A673 (cell line): ENCODE measurements at regions not wholly inside any gene's neighbourhood (a gene's known extent, or its start where the extent isn't known, plus 50 kb on each side); places are given as distances from the start of the nearest gene placed in this dataset.

Experiments used
- BruUV-seq: library from RNA; stranded (reverse); fragments of 400-500 nt; replicated peaks from 2 replicates; lab custom pipeline; 2021; lab: Mats Ljungman, UMichigan
- CTCF ChIA-PET: fragments of 300-600 bp; sonication (Branson Sonifier 250); formaldehyde crosslinking; loops from one replicate; lab custom pipeline; 2022; ENCODE audit warnings: antibody characterized with exemption; lab: Charles Lee
- POLR2A ChIA-PET: fragments of 300-600 bp; sonication (Branson Sonifier 250); formaldehyde crosslinking; loops from one replicate; lab custom pipeline; 2022; ENCODE audit warnings: antibody characterized with exemption; ENCODE audit not compliant: low non-redundant PET; lab: Charles Lee
- DNase-seq: peaks from one replicate; pipeline ENCODE4 v3.0.0-alpha.2; 2015; ENCODE audit warnings: low spot score
- H3K27ac ChIP-seq: fragments of 200-600 bp; sonication (generic); 2 replicates; pipeline ENCODE4 v1.5.1; 2016; ENCODE audit warnings: mixed run types, low read depth, mild to moderate bottlenecking, mixed read lengths, antibody characterized with exemption, low read length; ENCODE audit not compliant: poor library complexity, severe bottlenecking
- H3K27me3 ChIP-seq: fragments of 200-600 bp; sonication (generic); replicated peaks from 2 replicates; pipeline ENCODE4 v1.6.1; 2017; ENCODE audit warnings: mixed run types, low read depth, mild to moderate bottlenecking, mixed read lengths, antibody characterized with exemption, low read length; ENCODE audit not compliant: insufficient read depth, poor library complexity
- H3K36me3 ChIP-seq: fragments of 200-600 bp; sonication (generic); 2 replicates; pipeline ENCODE4 v1.6.1; 2016; ENCODE audit warnings: mixed run types, mild to moderate bottlenecking, mixed read lengths, antibody characterized with exemption, low read length; ENCODE audit not compliant: insufficient read depth, poor library complexity, severe bottlenecking
- H3K4me1 ChIP-seq: fragments of 200-600 bp; sonication (generic); 2 replicates; pipeline ENCODE4 v1.6.1; 2017; ENCODE audit warnings: mixed run types, mild to moderate bottlenecking, mixed read lengths, antibody characterized with exemption, low read length; ENCODE audit not compliant: insufficient read depth, poor library complexity, severe bottlenecking
- H3K4me3 ChIP-seq: fragments of 200-600 bp; sonication (generic); 2 replicates; pipeline ENCODE4 v1.5.1; 2016; ENCODE audit warnings: low read depth, mixed run types, mild to moderate bottlenecking, mixed read lengths, low read length; ENCODE audit not compliant: poor library complexity, severe bottlenecking
- H3K9me3 ChIP-seq: fragments of 200-600 bp; sonication (generic); 2 replicates; pipeline ENCODE4 v1.6.1; 2016; ENCODE audit warnings: mixed run types, low read depth, mild to moderate bottlenecking, mixed read lengths, antibody characterized with exemption, low read length; ENCODE audit not compliant: poor library complexity, severe bottlenecking
- EZH2 ChIP-seq: fragments of 200-600 bp; sonication (generic); IDR thresholded peaks from 2 replicates; pipeline ENCODE4 v1.6.1; 2017; ENCODE audit warnings: borderline replicate concordance, low read depth, mild to moderate bottlenecking, mixed read lengths, antibody characterized with exemption, low read length; ENCODE audit not compliant: poor library complexity, severe bottlenecking
- intact Hi-C: fragments of 100-400 bp; cut with micrococcal nuclease; formaldehyde crosslinking; loops from one replicate; pipeline ENCODE4 v1.10.0; 2022; ENCODE audit not compliant: unreplicated experiment
- TF ChIP-seq, protein P1 (sequence below): fragments of 300-800, 200-600 bp; sonication (generic); conservative IDR thresholded peaks from 2 replicates; pipeline ENCODE4 v1.5.1; 2017; ENCODE audit warnings: low read depth, mild to moderate bottlenecking, antibody characterized with exemption, low read length, moderate library complexity, mixed read lengths

GRCh38 chr13:97109256-97109655, 112.9 kb upstream of the MBNL2 start:
- intact Hi-C loops = no loop called here
- no TSS peak for BruUV-seq
- H3K4me3 ChIP-seq = no peak overlapping the region
- POLR2A ChIA-PET = no interaction called here
- no peak for DNase-seq
- TF ChIP-seq EZH2 = no peak
- TF ChIP-seq, protein P1, sequence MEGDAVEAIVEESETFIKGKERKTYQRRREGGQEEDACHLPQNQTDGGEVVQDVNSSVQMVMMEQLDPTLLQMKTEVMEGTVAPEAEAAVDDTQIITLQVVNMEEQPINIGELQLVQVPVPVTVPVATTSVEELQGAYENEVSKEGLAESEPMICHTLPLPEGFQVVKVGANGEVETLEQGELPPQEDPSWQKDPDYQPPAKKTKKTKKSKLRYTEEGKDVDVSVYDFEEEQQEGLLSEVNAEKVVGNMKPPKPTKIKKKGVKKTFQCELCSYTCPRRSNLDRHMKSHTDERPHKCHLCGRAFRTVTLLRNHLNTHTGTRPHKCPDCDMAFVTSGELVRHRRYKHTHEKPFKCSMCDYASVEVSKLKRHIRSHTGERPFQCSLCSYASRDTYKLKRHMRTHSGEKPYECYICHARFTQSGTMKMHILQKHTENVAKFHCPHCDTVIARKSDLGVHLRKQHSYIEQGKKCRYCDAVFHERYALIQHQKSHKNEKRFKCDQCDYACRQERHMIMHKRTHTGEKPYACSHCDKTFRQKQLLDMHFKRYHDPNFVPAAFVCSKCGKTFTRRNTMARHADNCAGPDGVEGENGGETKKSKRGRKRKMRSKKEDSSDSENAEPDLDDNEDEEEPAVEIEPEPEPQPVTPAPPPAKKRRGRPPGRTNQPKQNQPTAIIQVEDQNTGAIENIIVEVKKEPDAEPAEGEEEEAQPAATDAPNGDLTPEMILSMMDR = no peak
- CTCF ChIA-PET = interaction anchor here (0.6 to 1.5 kb wide), 7 partner anchors 16 to 317 kb away, joined by 3 to 20 read pairs (median 10); no protein-coding TSS in a partner anchor
- no peaks in the 10 kb centered on the region for H3K36me3 ChIP-seq
- no peaks in the 10 kb centered on the region for H3K9me3 ChIP-seq
- H3K27me3 ChIP-seq = no peaks in the 10 kb centered on the region
- H3K4me1 ChIP-seq = no peaks in the 10 kb centered on the region
- H3K27ac ChIP-seq = no peak overlapping the region

DNA sequence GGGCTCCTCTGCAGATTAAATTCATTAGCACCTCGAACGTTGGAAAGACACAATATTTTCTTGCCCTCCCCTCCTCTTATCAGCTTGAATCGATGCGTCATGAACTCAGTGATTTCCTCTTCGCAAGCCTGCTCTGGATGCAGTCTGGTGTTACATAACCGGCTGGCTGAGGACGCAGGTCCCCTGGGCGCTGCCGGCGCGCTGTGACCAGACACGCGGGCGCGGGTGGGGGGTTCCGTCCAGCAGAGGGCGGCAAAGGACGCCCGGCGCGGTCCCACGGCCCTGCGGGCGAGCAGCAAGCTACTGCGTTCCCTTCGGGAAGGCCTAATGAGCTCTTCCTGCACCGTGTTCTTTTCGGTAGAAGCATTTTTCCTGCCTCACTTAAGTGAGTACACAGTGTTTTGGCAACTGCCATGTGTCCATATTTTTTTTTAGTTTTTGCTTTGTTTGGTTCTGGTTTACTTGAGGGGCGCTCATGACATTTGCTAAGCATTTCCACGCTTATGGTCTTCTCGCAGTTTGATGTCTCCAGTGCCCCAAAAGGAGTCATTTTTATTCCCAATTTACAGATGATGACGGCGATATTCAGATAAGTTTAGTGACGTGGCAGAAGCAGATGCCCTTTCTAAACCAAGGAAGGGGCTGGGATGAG, 112.2 kb upstream of the MBNL2 start:
- no TSS peak for BruUV-seq
- H3K9me3 ChIP-seq = no peaks in the 10 kb centered on the region
- no peak overlapping the region for H3K4me3 ChIP-seq
- H3K27me3 ChIP-seq = no peaks in the 10 kb centered on the region
- TF ChIP-seq, protein P1 = peak; percentile 98
- TF ChIP-seq EZH2 = no peak
- CTCF ChIA-PET = interaction anchor here (0.6 to 1.5 kb wide), 11 partner anchors 15 to 339 kb away, joined by 3 to 20 read pairs (median 5); no protein-coding TSS in a partner anchor
- POLR2A ChIA-PET = no interaction called here
- no peak overlapping the region for H3K27ac ChIP-seq
- intact Hi-C loops = loop anchor here (1.0 to 10.0 kb wide), 5 partner anchors 102 to 695 kb away; no protein-coding TSS in a partner anchor
- DNase-seq = peak; percentile 88
- H3K4me1 ChIP-seq = no peaks in the 10 kb centered on the region
- no peaks in the 10 kb centered on the region for H3K36me3 ChIP-seq

DNA sequence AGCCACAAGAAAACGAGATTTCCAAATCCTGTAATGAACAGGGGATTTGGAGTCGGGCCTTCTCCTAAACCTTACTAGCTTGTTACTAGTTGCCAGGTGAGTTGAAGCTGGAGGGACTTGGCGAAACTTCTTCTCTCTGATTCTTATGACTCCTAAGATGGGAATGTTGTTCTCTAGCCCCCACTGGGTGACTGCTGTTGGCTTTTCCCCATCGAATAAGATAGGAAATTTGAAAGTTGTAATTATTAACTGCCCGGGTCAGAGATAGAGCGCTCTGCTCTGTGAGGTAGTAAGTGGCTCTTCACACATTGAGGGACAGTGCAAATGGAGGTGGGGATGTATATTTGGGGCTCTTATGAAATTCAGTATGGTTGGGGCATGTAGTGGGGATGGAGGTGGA, 111.2 kb upstream of the MBNL2 start:
- Histone ChIP-seq H3K4me1 (no peaks in the 10 kb centered on the region), H3K36me3 (no peaks in the 10 kb centered on the region), H3K9me3 (no peaks in the 10 kb centered on the region), H3K4me3 (no peak overlapping the region), H3K27ac (no peak overlapping the region), H3K27me3 (no peaks in the 10 kb centered on the region)
- intact Hi-C loops = loop anchor here (1.0 to 10.0 kb wide), 5 partner anchors 101 to 694 kb away; no protein-coding TSS in a partner anchor
- ChIA-PET CTCF (no interaction called here), POLR2A (no interaction called here)
- BruUV-seq = no TSS peak
- no peak for TF ChIP-seq EZH2
- TF ChIP-seq, protein P1 = no peak
- DNase-seq = no peak
